G401.6 (cell line): ENCODE measurements at regions not wholly inside any gene's neighbourhood (a gene's known extent, or its start where the extent isn't known, plus 50 kb on each side); places are given as distances from the start of the nearest gene placed in this dataset.
A peak's percentile ranks its signal among the peaks of the same experiment; 100 is the strongest.

ENCODE experiments used
- FAIRE-seq: peaks from 2 replicates; lab custom pipeline; 2012; peaks lifted over from hg19 to GRCh38; lab: Jason Lieb, UNC

- peak; percentile 96 for FAIRE-seq
Measured at GRCh38 chr2:149904352-149905175, 317.0 kb upstream of the MMADHC start.

DNA sequence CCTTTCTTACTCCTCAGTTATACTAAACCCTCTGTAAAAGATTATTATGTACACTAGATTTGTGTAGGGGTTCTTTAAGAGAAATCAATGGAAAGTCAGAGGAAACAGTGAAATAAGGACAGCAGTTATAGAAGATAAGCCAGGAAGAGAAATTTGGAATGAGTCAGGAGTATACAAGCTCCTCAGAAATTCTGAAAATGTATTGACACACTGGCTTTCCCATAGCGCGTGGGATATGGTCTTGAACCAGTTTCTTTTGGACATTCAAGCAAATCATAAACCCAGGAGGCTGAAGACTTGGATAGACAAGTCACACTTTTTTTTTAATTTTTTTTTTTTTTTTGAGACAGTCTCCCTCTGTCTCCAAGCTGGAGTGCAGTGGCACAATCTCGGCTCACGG lies 316.1 kb upstream of the MMADHC start:
- FAIRE-seq = peak; percentile 76

GRCh38 chr2:149902081-149902480 lies 314.5 kb upstream of the MMADHC start:
- FAIRE-seq = no peak

- FAIRE-seq = no peak
Measured at GRCh38 chr2:149901231-149901859, 313.8 kb upstream of the MMADHC start.

DNA sequence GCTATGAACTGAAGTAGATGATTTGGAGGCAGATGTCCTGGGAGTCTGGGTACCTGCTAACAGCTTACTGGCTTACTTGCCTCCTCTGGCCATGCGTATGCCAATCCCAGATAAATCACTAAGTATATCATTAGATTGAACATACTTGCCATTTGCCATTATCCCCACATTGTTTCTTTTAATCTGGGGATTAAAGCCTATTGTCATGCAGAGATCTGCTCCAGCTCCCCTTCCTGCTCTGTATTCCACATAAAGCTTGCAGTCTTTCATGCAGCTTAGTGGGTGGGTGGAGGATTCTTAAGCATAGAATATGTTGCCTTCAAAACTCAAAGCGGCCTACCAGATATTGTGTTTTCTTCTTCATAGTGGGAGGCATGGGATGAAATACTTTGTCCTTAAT lies 311.8 kb upstream of the MMADHC start:
- no peak for FAIRE-seq

DNA sequence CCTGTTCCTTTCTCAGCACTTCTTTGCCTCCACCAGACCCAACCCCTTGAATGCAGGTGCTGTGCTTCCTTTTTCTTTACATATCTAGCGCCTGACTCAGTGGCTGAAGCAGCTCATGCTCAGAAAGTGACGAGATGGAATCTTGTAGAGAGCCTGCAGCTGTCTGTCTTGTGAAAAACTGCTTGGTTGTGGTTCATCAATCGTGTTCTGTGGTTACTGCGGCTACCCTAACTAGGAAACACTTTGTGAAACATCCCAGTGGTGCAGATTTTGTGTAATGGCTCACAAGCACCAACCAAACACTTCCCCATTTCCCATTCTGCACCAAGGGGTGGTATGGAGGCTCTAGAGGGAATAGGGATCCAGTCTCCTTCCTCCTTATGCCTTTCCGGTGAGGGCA lies 307.2 kb upstream of the MMADHC start:
- no peak for FAIRE-seq

DNA sequence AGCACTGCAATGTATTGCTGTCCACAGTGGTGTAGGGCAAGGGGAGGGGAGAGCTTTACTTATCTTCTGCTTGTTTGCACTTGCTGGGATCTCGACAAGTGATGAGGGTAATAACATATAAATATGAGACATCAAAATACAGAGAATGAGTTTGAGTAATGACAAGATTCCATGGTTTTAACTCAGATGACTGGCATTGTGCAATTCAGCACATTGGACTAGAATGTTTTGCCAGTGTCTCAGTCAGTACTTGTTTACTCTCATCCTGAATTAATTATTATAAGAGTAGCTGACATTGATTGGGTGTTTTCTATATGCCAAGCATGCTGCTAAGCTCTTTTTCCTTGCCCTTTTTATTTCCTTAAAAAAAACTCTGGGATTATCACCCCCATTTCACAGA lies 306.7 kb upstream of the MMADHC start:
- no peak for FAIRE-seq

- no peak for FAIRE-seq
Measured at GRCh38 chr2:149892563-149892962, 305.0 kb upstream of the MMADHC start.

DNA sequence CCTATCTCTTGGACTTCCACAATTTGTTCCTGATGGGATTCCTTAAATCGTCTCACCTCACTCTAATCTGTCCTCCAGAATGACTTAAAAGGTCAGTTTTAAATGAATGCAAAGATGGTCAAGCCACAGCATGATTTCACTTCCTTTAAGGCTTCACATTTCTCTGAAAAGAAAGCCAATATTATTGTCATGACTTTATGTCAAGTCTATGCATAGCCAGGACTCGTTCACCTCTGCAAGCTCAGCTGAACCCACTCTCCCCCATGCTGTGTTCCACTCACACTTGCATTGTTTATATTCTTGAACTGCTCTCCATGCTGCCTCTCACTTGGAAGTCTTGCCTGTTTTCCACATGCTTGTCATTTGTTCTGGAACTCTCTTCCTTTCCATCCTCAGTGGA lies 298.4 kb upstream of the MMADHC start:
- FAIRE-seq = no peak

DNA sequence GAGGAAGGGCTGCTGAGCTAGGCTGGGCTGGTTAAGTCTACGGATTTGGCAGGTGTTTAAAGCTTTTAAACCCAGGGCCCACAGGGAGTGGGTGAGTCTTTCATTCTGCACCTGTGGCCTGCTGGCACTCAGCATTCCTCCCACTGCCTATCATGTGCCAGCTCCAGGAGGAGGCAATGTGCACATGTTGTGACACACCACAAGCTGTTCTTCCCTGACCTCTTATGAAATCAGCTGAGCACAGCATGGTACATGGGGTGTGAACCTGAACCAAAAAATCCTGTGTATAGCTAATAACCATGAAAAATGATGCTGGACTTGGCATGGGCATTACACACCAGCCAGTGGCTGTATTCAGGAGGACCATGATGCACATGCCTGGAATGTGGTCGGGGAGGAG lies 297.9 kb upstream of the MMADHC start:
- no peak for FAIRE-seq

DNA sequence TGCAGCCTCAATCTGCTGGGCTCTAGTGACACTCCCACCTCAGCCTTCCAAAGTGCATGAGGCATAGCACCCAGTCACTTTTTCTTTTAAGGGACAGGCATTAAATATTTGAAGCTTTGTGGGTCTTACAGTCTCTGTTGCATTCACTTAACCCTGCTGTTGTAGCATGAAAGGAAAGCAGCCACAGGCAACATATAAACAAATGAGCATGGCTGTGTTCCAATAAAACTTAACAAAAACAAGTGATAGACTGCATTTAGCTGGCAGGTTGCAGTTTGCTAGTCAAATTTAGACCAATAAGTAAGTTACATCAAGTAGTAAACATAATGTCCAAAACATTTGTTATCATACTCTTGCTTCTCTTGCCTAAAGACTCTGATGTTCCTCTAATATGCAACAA lies 297.3 kb upstream of the MMADHC start:
- no peak for FAIRE-seq

DNA sequence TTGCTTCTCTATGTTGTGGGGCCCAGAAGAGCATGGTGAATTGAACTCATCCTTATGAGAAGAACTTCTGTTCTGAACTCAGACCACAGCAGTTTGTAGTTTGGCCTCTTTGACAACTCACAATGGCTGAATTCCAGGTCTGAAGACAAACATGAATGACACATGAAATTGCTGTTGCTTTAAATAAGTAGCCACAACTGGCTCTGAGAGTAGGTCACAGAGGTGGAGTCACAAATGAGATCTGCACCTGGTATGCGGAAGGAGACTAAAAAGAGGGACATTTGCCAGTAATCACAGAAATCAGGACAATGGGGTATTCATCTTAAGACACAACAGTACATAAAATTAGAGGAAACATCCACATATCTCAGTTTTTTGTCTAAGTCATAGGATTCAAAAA lies 290.3 kb upstream of the MMADHC start:
- FAIRE-seq = no peak

DNA sequence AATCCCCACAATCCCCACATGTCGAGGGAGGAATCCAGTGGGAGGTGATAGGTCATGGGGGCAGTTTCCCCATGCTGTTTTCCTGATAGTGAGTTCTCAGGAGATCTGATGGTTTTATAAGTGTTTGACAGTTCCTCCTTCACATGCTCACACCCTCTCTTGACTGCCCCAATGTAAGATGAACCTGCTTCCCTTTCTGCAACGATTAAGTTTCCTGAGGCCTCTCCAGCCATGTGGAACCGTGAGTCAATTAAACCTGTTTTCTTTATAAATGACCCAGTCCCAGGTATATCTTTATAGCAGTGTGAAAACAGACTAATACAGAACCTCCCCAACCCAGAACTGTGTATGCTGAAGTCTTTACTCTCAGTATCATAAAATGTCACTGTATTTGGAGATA lies 289.5 kb upstream of the MMADHC start:
- no peak for FAIRE-seq

- FAIRE-seq = no peak
Measured at GRCh38 chr2:149873936-149874335, 286.4 kb upstream of the MMADHC start.

- no peak for FAIRE-seq
Measured at GRCh38 chr2:149872638-149873150, 285.1 kb upstream of the MMADHC start.

- peak; percentile 82 for FAIRE-seq
Measured at GRCh38 chr2:149872041-149872440, 284.5 kb upstream of the MMADHC start.

DNA sequence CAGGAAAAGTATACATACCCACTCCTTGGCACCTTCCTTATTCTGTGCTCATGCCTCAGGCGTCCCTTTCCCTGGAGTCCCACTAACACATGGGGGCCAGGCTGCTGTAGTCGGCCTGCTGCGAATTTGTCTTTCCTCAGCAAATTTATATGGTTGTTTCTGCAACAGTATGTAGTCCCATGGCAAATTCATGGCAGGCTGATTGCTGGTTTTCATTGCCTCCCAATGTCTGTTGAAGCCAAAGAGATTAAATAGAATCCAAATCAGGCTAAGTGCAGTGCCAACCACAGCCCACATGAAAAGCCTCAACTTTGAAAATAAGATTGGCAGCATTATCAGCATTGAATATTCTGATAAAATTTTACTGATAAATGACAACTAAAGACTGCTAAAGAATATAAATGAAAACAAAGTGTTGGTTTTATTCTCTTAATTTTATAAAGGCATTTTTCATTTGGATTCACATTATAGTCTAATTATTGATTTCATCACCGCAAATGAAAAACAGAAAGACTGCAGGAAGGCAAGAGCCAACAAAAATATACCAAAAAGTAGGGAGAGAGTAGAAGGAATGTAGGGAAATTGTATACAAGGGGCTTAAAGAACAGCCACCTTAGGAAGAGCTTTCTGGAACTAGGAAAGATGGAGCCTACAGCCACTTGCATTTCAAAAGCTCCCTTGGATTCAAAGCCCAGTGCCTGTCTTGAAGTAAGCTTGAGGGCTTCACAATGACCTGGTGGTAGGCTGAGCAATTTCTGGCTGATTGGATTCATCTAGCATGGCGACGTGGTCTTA lies 283.7 kb upstream of the MMADHC start:
- FAIRE-seq = peak; percentile 50

GRCh38 chr2:149863227-149863626 lies 275.7 kb upstream of the MMADHC start:
- FAIRE-seq = peak; percentile 36

- no peak for FAIRE-seq
Measured at GRCh38 chr2:149861034-149861433, 273.5 kb upstream of the MMADHC start.

GRCh38 chr2:149860276-149860921 lies 272.8 kb upstream of the MMADHC start:
- no peak for FAIRE-seq

DNA sequence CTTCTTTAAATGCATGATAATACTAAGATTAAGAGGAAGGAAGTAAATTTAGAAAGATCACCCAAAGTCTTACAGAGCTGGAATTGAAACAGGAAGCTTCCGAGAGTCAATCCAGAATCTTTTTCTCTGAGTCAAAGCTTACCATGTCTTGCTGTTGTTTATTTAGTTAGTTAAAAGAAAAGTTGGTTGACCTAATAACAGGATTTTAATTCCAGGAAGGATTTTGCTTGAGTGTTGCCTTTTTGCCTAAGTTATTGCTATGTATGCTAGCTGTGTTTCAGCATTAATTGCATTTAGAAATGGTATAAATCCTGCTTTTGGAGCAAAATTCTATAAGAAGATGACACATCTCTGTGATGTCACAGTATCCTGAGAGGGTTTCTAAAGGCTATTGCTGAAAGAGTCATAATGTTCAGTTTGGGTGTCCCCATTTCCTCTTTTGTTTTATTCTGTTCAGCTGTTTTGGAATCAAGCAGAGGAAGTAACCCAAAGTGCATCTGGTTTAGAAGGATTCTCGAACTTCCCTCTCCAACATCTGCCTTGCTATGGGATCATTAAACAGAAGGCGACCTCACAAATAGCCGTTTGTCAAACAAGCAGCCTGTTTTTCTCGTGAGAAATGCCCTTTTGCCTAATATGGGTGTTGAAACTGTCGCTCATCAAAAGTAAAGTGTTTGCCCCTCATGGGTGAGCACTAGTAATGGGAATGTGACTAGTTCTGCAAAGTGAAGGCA lies 271.5 kb upstream of the MMADHC start:
- peak; percentile 97 for FAIRE-seq

DNA sequence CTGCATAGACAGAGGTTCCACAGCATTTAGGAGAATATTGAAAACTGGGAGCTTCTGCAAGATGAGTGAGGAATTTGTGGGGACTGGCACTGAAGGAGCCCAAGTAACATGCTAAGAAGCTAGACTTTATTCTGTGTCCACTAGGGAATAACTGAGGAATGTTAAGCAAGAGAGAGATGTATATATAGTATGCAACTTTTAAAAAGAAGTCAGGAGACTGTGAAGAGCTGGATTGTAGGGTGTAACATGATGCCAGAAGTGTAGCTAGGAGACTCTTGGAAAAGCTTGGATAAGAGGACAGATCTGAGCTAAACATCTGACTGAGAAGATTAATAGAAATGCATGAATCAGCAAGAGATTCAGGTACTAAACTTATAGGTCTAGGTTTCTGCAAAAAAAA lies 270.6 kb upstream of the MMADHC start:
- FAIRE-seq = no peak
